ENCODE measurements at regions not wholly inside any gene's neighbourhood (a gene's known extent, or its start where the extent isn't known, plus 50 kb on each side); places are given as distances from the start of the nearest gene placed in this dataset.

DNA sequence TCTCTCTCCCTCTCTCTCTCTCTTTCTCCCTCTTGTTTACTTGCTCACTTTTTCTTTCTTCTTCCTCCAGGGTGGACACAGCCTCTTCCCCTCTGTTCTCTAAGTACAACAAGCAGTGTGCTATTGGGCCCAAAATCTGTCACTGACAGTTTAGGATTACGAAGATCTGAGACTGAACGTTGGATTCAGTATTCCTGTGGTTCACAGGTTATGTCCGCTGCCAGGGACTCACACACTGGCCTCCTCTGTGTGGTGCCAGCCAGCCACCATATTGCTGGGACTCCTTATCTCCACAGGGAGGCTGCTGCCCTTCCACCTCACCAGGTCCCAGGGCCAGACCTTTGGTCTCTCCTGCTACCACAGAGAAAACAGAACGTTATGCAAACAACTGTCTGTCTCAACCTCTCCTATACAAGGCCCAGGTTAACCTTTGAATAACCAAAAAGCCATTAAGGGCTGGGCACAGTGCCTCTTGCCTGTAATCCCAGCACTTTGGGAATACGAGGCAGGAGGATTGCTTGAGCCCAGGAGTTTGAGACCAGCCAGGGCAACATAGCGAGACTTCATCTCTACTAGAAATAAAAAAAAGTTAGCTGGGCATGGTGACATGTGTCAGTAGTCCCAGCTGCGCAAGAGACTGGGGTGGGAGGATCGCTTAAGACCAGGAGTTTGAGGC lies 171.9 kb upstream of the RAB4A start:
- Histone ChIP-seq H3K4me3 (no peak overlapping the region), H3K27me3 (no peaks in the 10 kb centered on the region), H3K4me1 (peaks cover 0 to 6% (median 0%) of the 10 kb centered on the region in 10 experiments; a peak in 4 of 20 replicates), H3K9ac (no peak overlapping the region), H3K9me3 (replicated peaks in 1 of 11) (peaks cover 0 to 12% (median 8%) of the 10 kb centered on the region in 11 experiments; a peak in 7 of 22 replicates), H3K4me2 (0 out of 22 replicates have a peak overlapping the region, but pooled peaks of 1 of the 11 experiments have one; percentile 15), H3K27ac (no peak overlapping the region), H4K20me1 (no peaks in the 10 kb centered on the region), H3K36me3 (no peaks in the 10 kb centered on the region)
- no peak for TF ChIP-seq Cebpa-rat (IDR thresholded peaks at IDR 0.05)

DNA sequence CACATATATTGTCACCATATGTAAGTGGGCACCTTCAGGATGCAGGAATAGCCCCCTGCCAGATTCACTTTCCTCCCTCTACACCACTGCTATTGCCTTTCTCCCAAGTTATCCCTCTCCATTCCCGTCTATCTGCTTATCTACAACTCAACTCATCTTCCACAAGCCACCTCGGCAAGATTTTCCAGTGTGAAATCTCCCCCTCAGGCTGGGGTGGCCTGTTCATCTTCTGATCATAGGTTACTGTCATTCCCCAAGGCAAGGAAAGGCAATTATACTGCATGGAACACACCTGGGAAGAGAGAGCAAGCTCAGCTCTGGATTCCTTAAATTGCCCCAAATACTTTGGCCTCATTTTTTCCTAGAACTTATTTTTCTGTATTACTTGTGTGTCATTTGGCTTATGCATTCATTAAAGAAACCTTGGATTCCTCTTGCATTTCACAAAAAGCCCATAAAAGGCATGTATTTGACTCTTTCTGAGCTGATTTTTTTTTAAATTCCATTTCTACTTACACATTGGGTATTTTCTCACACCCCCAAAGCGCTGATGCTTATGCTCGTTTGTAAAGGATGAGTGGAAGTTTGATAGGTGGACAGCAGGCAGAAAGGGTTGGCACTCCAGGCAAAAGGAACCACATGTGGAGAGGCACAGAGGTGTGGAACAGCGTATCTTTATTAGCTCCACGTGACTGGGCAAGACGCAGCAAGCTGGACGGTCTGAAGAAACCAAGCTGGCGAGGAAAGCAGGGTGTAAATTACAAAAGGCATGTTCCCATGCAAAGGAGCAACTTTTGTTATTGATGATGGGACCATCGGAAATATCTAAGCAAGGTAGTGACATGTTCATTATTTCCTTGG lies 169.7 kb upstream of the RAB4A start:
- no peak overlapping the region for H3K4me2 ChIP-seq
- no peaks in the 10 kb centered on the region for H3K36me3 ChIP-seq
- H3K9me3 ChIP-seq (replicated peaks in 1 of 11): peaks cover 0 to 10% (median 3%) of the 10 kb centered on the region in 11 experiments; a peak in 6 of 22 replicates
- H3K27me3 ChIP-seq: no peaks in the 10 kb centered on the region
- H3K4me1 ChIP-seq: peaks cover 0 to 12% (median 2%) of the 10 kb centered on the region in 10 experiments; a peak in 4 of 20 replicates
- no peak overlapping the region for H3K4me3 ChIP-seq
- H4K20me1 ChIP-seq: no peaks in the 10 kb centered on the region
- H3K9ac ChIP-seq: no peak overlapping the region
- H3K27ac ChIP-seq: no peak overlapping the region
- TF ChIP-seq Cebpa-rat (IDR thresholded peaks at IDR 0.05): no peak

DNA sequence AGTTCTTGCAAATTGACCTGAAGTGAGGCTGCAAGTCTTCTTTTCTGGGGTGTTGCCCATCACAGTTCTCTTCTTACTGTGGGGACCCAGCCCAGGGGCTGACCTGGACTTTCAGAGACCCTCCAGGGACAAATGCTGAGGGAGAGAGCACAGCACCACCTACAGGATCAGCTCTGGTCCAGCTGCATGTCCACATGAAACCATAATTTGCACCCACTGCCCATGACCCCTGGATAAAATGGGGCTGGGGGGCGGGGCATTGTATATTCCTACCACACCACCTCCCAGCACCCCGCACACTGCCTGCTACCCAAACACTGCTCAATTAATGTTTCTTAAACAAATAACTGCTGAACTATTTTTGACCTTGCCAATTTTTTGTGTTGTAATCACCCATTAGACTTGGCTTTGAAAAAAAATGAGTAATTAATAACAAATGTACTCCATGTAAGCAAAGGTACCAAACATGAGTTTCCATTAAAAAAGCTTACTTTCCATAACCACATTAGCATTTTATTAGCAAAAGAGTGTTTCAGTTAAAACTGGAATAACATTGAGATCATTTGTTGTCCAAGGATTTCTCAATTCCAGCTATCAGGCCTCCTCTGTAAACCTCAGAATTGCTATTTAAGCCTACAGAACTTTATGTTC lies 168.0 kb upstream of the RAB4A start:
- no peak for TF ChIP-seq Cebpa-rat (IDR thresholded peaks at IDR 0.05)
- Histone ChIP-seq H3K9ac (no peak overlapping the region), H3K36me3 (no peaks in the 10 kb centered on the region), H3K4me3 (no peak overlapping the region), H4K20me1 (no peaks in the 10 kb centered on the region), H3K9me3 (replicated peaks in 1 of 11) (peaks cover 0 to 6% (median 0%) of the 10 kb centered on the region in 11 experiments; a peak in 2 of 22 replicates), H3K4me1 (peaks cover under 1 to 24% (median 12%) of the 10 kb centered on the region in 10 experiments; a peak in 15 of 20 replicates), H3K27ac (no peak overlapping the region), H3K4me2 (no peak overlapping the region), H3K27me3 (peaks cover 0 to 6% (median 0%) of the 10 kb centered on the region in 11 experiments; a peak in 2 of 22 replicates)

DNA sequence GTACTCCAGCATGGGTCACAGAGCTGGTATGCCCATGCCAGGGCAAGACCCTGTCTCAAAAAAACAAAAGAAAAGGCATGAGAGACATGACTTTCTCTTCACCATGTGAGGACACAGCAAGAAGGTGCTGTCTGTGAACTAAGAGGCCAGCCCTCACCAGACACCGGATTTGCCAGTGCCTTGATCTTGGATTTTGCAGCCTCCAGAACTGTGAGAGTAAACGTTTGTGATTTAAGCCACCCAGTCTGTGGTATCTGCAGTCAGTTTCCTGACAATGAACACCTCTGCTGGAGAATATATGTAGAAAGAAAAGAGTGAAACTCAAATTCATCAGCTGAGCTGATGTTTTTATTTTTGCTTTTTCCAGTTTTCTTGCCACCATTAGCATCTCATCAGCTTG lies 166.3 kb upstream of the RAB4A start:
- peaks cover 0 to 6% (median 0%) of the 10 kb centered on the region in 11 experiments; a peak in 2 of 22 replicates for H3K9me3 ChIP-seq (replicated peaks in 1 of 11)
- no peak overlapping the region for H3K4me3 ChIP-seq
- H3K36me3 ChIP-seq: no peaks in the 10 kb centered on the region
- H3K27ac ChIP-seq: no peak overlapping the region
- TF ChIP-seq Cebpa-rat (IDR thresholded peaks at IDR 0.05): no peak
- H3K4me1 ChIP-seq: peaks cover 19 to 39% (median 30%) of the 10 kb centered on the region in 10 experiments
- peaks cover 0 to 6% (median 0%) of the 10 kb centered on the region in 11 experiments; a peak in 3 of 22 replicates for H3K27me3 ChIP-seq
- H4K20me1 ChIP-seq: peaks cover 0 to 5% (median 0%) of the 10 kb centered on the region in 11 experiments; a peak in 1 of 22 replicates
- H3K9ac ChIP-seq: no peak overlapping the region
- H3K4me2 ChIP-seq: peak overlapping the region in 3 of 11 experiments; percentile 13 to 31 (median 21); a peak in 2 of 22 replicates

DNA sequence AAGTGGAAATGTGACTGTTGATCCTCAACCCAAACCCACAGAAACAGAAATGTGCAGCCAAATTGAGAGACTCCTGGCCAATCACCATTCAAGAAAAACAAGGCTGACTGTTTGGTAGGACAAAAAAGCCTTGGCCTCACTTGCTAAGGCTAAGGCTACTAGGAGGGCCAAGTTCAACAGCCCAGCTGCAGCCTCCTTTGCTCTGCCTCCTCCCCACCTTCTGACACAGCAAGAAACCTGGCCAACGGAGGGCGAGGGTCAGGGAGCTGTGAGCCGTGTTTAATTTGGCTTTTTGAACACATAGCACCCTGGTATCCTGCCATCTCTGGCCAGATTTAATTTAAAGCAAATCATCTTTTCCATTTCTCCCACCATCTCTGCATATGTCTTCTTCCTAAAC lies 165.8 kb upstream of the RAB4A start:
- H4K20me1 ChIP-seq: peaks cover 0 to 5% (median 0%) of the 10 kb centered on the region in 11 experiments; a peak in 1 of 22 replicates
- H3K4me3 ChIP-seq: no peak overlapping the region
- H3K9me3 ChIP-seq (replicated peaks in 1 of 11): peaks cover 0 to 6% (median 0%) of the 10 kb centered on the region in 11 experiments; a peak in 2 of 22 replicates
- no peak overlapping the region for H3K9ac ChIP-seq
- H3K27me3 ChIP-seq: peaks cover 0 to 6% (median 0%) of the 10 kb centered on the region in 11 experiments; a peak in 3 of 22 replicates
- no peak overlapping the region for H3K27ac ChIP-seq
- TF ChIP-seq Cebpa-rat (IDR thresholded peaks at IDR 0.05): no peak
- peaks cover 23 to 44% (median 34%) of the 10 kb centered on the region in 10 experiments for H3K4me1 ChIP-seq
- peak overlapping the region in 4 of 11 experiments; percentile 7 to 31 (median 17); a peak in 6 of 22 replicates for H3K4me2 ChIP-seq
- no peaks in the 10 kb centered on the region for H3K36me3 ChIP-seq

DNA sequence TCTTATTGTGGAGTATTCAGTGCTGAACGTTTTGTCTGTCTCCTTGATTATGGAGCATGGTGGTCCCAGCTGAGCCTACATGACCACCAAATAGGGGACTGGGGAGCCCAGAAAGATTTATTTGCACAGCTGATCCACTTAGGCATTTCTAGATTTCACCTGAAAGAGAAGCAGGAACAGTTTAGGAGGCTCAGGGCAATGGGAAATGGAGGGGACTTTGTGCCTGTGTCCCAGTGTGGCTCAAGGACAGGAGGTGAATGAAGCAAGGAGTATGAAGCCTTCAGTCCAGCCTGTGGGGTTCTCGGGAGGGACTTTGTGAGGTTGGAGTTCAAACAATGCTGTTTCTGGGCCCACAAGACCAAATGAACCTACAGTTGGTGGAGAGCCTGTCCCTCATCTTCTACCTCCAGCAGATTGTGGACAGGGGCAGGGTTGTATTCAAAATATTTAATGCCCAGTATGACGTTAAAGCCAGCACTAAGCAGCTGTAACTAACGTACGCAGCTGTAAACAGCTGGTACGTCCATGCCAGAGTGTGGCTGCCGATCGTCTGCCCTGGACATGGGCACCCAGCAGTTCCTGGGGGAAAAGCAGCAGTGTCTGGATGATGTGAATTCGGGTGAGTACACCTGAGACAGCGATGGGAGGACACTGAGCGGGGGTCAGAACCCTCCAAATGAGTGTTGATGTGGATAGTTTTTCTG lies 164.9 kb upstream of the RAB4A start:
- H4K20me1 ChIP-seq: peaks cover 0 to 5% (median 0%) of the 10 kb centered on the region in 11 experiments; a peak in 1 of 22 replicates
- H3K27ac ChIP-seq: no peak overlapping the region
- peaks cover 28 to 53% (median 41%) of the 10 kb centered on the region in 10 experiments for H3K4me1 ChIP-seq
- H3K27me3 ChIP-seq: peaks cover 0 to 6% (median 0%) of the 10 kb centered on the region in 11 experiments; a peak in 3 of 22 replicates
- H3K9me3 ChIP-seq (replicated peaks in 1 of 11): peaks cover 0 to 6% (median 0%) of the 10 kb centered on the region in 11 experiments; a peak in 2 of 22 replicates
- no peak overlapping the region for H3K9ac ChIP-seq
- no peak overlapping the region for H3K4me2 ChIP-seq
- no peaks in the 10 kb centered on the region for H3K36me3 ChIP-seq
- no peak overlapping the region for H3K4me3 ChIP-seq
- no peak for TF ChIP-seq Cebpa-rat (IDR thresholded peaks at IDR 0.05)

DNA sequence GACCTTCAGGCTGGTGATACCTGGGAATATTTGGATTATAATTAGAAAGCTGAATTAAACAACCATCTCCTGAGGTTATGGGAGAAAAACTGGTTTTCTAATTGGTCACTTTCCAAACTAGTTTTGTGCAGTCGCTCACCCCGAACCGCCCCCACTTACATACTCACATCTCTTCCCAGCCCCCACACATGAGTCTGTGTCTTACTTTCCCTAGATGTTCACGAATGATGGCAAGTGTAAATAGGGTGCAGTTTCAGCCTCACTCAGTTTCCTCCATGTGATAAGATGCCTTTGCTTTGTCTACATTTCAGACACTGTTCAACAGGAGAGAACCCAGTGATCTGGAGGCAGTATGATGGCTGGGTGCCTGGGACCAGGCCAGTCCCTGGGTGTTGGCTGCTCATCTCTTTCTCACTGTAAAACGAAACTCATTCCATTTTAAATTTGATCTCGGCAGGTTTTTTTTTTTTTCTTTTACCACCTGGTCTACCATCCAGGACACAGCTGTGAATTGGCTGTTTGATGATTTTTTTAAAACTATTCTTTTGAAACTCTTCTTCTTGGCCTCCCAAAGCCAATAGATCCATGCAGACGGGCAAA lies 164.3 kb upstream of the RAB4A start:
- Histone ChIP-seq H3K27me3 (peaks cover 0 to 6% (median 0%) of the 10 kb centered on the region in 11 experiments; a peak in 4 of 22 replicates), H3K9ac (no peak overlapping the region), H3K9me3 (replicated peaks in 1 of 11) (peaks cover 0 to 6% (median 0%) of the 10 kb centered on the region in 11 experiments; a peak in 2 of 22 replicates), H3K27ac (no peak overlapping the region), H3K36me3 (no peaks in the 10 kb centered on the region), H4K20me1 (peaks cover 0 to 5% (median 0%) of the 10 kb centered on the region in 11 experiments; a peak in 1 of 22 replicates), H3K4me1 (peaks cover 33 to 55% (median 41%) of the 10 kb centered on the region in 10 experiments), H3K4me2 (peak overlapping the region in 8 of 11 experiments; percentile 7 to 47 (median 20); a peak in 10 of 22 replicates), H3K4me3 (no peak overlapping the region)
- no peak for TF ChIP-seq Cebpa-rat (IDR thresholded peaks at IDR 0.05)
